ENCODE measurements at regions not wholly inside any gene's neighbourhood (a gene's known extent, or its start where the extent isn't known, plus 50 kb on each side); places are given as distances from the start of the nearest gene placed in this dataset.

- TF ChIP-seq POLR2A (IDR thresholded peaks at IDR 0.05) (no peak), POLR2AphosphoS5 (IDR thresholded peaks at IDR 0.05) (no peak)
These were observed 52.9 kb downstream of the KCNC4 start for GRCh38 chr1:110262846-110263631.
